ENCODE measurements at regions not wholly inside any gene's neighbourhood (a gene's known extent, or its start where the extent isn't known, plus 50 kb on each side); places are given as distances from the start of the nearest gene placed in this dataset.

GRCh38 chr2:193294371-193294770 is 1099.6 kb upstream of the TMEFF2 start (continued):
- TF ChIP-seq, protein P1, sequence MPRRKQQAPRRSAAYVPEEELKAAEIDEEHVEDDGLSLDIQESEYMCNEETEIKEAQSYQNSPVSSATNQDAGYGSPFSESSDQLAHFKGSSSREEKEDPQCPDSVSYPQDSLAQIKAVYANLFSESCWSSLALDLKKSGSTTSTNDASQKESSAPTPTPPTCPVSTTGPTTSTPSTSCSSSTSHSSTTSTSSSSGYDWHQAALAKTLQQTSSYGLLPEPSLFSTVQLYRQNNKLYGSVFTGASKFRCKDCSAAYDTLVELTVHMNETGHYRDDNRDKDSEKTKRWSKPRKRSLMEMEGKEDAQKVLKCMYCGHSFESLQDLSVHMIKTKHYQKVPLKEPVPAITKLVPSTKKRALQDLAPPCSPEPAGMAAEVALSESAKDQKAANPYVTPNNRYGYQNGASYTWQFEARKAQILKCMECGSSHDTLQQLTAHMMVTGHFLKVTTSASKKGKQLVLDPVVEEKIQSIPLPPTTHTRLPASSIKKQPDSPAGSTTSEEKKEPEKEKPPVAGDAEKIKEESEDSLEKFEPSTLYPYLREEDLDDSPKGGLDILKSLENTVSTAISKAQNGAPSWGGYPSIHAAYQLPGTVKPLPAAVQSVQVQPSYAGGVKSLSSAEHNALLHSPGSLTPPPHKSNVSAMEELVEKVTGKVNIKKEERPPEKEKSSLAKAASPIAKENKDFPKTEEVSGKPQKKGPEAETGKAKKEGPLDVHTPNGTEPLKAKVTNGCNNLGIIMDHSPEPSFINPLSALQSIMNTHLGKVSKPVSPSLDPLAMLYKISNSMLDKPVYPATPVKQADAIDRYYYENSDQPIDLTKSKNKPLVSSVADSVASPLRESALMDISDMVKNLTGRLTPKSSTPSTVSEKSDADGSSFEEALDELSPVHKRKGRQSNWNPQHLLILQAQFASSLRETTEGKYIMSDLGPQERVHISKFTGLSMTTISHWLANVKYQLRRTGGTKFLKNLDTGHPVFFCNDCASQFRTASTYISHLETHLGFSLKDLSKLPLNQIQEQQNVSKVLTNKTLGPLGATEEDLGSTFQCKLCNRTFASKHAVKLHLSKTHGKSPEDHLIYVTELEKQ (tag by site-specific recombination; IDR thresholded peaks at IDR 0.05; ENCODE audit: borderline replicate concordance): no peak
- no peak for TF ChIP-seq ZNF133 (tag by site-specific recombination; IDR thresholded peaks at IDR 0.05)
- no peak for TF ChIP-seq HIC1 (tag by site-specific recombination; IDR thresholded peaks at IDR 0.05)
- TF ChIP-seq ZNF785 (tag by site-specific recombination; IDR thresholded peaks at IDR 0.05): no peak
- no peak for TF ChIP-seq ZNF335 (tag by site-specific recombination; conservative IDR thresholded peaks at IDR 0.05)

DNA sequence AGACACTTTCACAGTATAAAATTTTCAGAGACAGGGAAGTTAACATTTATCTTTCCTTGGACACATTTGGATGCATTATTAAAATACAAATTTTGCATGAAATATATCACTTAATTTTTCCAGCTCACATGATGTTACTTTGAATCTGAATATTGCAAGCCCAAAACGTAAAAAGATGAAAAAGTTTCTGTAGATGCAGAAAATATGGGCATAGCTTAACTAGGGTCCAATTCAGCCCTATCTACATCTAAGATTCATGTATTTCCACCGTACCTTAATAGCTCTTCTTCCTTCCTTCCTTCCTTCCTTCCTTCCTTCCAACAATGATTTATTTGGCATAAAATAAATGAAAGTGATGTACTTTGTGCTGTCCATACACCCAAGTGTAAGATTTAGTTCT is 1084.6 kb upstream of the TMEFF2 start:
- Histone ChIP-seq H3K4me3 (ENCODE audit: low read depth, low read length) (no peak overlapping the region), H3K9me3 (ENCODE audit: control insufficient read depth, insufficient read depth, low read depth, low read length) (no peaks in the 10 kb centered on the region), H3K27ac (ENCODE audit: extremely low read depth, low read depth, low read length) (no peak overlapping the region), H3K4me1 (ENCODE audit: control insufficient read depth, insufficient read depth, low read length) (no peaks in the 10 kb centered on the region), H3K36me3 (ENCODE audit: control insufficient read depth in 2 of 2, insufficient read depth in 1 of 2, low read length in 2 of 2) (no peaks in the 10 kb centered on the region)
- CTCF ChIA-PET: no interaction called here
- no peak for TF ChIP-seq TCF7L2 (IDR thresholded peaks at IDR 0.05; ENCODE audit: borderline replicate concordance, low read depth, low read length)
- TF ChIP-seq, protein P2, sequence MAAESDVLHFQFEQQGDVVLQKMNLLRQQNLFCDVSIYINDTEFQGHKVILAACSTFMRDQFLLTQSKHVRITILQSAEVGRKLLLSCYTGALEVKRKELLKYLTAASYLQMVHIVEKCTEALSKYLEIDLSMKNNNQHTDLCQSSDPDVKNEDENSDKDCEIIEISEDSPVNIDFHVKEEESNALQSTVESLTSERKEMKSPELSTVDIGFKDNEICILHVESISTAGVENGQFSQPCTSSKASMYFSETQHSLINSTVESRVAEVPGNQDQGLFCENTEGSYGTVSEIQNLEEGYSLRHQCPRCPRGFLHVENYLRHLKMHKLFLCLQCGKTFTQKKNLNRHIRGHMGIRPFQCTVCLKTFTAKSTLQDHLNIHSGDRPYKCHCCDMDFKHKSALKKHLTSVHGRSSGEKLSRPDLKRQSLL (tag by site-specific recombination; IDR thresholded peaks at IDR 0.05): no peak
- POLR2A ChIA-PET: no interaction called here

DNA sequence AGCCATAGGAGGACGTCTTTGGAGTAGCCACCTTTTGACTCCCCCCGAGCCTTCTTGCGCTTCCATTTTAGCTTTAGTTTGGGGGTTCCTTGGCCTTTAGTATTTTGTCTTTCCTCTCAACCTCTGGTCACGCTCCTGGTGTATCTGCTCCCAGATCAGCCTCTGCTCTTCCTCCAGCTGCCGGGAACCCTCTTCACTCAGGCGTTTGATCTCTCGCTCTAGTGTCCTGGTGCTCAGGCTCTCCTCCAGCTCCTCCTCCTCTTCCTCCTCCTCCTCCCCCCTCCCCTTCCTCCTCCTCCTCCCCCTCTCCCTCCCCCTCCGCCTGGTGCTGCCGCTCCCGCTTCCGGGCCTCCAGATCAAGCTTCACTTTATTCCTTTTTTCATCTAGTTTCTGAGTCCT is 1082.3 kb upstream of the TMEFF2 start:
- Histone ChIP-seq H3K9me3 (ENCODE audit: control insufficient read depth, insufficient read depth, low read depth, low read length) (no peaks in the 10 kb centered on the region), H3K36me3 (ENCODE audit: control insufficient read depth in 2 of 2, insufficient read depth in 1 of 2, low read length in 2 of 2) (no peaks in the 10 kb centered on the region), H3K4me3 (ENCODE audit: low read depth, low read length) (no peak overlapping the region), H3K4me1 (ENCODE audit: control insufficient read depth, insufficient read depth, low read length) (no peaks in the 10 kb centered on the region), H3K27ac (ENCODE audit: extremely low read depth, low read depth, low read length) (no peak overlapping the region)
- TF ChIP-seq ZNF19 (tag by site-specific recombination; IDR thresholded peaks at IDR 0.05; ENCODE audit: low read depth) (no peak), ZNF529 (tag by site-specific recombination; IDR thresholded peaks at IDR 0.05; ENCODE audit: insufficient replicate concordance) (no peak), ZNF747 (tag by site-specific recombination; IDR thresholded peaks at IDR 0.05) (no peak), ZNF391 (tag by site-specific recombination; IDR thresholded peaks at IDR 0.05; ENCODE audit: borderline replicate concordance, low read depth) (no peak), OVOL3 (tag by site-specific recombination; IDR thresholded peaks at IDR 0.05) (no peak), IKZF3 (tag by site-specific recombination; IDR thresholded peaks at IDR 0.05) (no peak), GFI1B (tag by site-specific recombination; IDR thresholded peaks at IDR 0.05) (no peak), ZNF10 (tag by site-specific recombination; IDR thresholded peaks at IDR 0.05) (no peak)
- TF ChIP-seq, protein P3, sequence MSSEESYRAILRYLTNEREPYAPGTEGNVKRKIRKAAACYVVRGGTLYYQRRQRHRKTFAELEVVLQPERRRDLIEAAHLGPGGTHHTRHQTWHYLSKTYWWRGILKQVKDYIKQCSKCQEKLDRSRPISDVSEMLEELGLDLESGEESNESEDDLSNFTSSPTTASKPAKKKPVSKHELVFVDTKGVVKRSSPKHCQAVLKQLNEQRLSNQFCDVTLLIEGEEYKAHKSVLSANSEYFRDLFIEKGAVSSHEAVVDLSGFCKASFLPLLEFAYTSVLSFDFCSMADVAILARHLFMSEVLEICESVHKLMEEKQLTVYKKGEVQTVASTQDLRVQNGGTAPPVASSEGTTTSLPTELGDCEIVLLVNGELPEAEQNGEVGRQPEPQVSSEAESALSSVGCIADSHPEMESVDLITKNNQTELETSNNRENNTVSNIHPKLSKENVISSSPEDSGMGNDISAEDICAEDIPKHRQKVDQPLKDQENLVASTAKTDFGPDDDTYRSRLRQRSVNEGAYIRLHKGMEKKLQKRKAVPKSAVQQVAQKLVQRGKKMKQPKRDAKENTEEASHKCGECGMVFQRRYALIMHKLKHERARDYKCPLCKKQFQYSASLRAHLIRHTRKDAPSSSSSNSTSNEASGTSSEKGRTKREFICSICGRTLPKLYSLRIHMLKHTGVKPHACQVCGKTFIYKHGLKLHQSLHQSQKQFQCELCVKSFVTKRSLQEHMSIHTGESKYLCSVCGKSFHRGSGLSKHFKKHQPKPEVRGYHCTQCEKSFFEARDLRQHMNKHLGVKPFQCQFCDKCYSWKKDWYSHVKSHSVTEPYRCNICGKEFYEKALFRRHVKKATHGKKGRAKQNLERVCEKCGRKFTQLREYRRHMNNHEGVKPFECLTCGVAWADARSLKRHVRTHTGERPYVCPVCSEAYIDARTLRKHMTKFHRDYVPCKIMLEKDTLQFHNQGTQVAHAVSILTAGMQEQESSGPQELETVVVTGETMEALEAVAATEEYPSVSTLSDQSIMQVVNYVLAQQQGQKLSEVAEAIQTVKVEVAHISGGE (tag by site-specific recombination; conservative IDR thresholded peaks at IDR 0.05; ENCODE audit: low read depth): no peak
- TF ChIP-seq, protein P4, sequence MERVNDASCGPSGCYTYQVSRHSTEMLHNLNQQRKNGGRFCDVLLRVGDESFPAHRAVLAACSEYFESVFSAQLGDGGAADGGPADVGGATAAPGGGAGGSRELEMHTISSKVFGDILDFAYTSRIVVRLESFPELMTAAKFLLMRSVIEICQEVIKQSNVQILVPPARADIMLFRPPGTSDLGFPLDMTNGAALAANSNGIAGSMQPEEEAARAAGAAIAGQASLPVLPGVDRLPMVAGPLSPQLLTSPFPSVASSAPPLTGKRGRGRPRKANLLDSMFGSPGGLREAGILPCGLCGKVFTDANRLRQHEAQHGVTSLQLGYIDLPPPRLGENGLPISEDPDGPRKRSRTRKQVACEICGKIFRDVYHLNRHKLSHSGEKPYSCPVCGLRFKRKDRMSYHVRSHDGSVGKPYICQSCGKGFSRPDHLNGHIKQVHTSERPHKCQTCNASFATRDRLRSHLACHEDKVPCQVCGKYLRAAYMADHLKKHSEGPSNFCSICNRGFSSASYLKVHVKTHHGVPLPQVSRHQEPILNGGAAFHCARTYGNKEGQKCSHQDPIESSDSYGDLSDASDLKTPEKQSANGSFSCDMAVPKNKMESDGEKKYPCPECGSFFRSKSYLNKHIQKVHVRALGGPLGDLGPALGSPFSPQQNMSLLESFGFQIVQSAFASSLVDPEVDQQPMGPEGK (tag by site-specific recombination; IDR thresholded peaks at IDR 0.05): no peak
- CTCF ChIA-PET: no interaction called here
- POLR2A ChIA-PET: no interaction called here
